ENCODE measurements at regions not wholly inside any gene's neighbourhood (a gene's known extent, or its start where the extent isn't known, plus 50 kb on each side); places are given as distances from the start of the nearest gene placed in this dataset.

DNA sequence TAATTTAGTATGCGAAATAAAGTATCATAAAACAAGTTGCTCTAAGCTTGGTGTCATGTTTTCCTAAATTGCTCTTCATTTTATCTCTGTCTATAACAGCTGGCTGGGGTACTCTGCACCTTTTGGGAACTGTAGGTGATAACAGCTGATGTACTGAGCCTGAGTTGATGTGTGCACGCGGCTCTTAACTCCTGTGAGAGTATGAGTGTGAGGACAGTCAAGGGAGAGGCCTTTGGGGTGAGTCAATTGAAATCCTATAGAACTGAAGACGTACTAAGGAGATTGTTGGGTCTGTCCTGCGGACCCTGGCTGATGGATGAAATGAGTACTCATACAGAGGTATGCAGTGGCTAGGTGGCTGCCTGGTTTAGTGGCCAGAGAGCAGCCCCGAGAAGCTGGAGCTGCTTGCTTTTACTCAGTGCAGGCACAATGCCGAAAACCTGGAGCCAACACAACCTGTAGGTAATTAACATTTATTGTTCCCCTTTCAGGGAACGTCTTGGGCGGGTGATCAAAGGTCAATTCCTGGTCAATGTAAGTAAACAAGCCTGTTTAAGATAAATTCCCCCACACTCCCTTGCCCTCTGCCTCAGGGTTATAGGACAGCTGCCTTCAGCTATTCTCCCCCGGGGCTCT, 188.5 kb downstream of the PRDM2 start:
- no peak for TF ChIP-seq REST (IDR thresholded peaks at IDR 0.05; ENCODE audit: insufficient replicate concordance, low read depth)
- TF ChIP-seq, protein P1, sequence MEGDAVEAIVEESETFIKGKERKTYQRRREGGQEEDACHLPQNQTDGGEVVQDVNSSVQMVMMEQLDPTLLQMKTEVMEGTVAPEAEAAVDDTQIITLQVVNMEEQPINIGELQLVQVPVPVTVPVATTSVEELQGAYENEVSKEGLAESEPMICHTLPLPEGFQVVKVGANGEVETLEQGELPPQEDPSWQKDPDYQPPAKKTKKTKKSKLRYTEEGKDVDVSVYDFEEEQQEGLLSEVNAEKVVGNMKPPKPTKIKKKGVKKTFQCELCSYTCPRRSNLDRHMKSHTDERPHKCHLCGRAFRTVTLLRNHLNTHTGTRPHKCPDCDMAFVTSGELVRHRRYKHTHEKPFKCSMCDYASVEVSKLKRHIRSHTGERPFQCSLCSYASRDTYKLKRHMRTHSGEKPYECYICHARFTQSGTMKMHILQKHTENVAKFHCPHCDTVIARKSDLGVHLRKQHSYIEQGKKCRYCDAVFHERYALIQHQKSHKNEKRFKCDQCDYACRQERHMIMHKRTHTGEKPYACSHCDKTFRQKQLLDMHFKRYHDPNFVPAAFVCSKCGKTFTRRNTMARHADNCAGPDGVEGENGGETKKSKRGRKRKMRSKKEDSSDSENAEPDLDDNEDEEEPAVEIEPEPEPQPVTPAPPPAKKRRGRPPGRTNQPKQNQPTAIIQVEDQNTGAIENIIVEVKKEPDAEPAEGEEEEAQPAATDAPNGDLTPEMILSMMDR (IDR thresholded peaks at IDR 0.05; ENCODE audit: insufficient read depth, low read length): no peak
- no peak for TF ChIP-seq GABPA (IDR thresholded peaks at IDR 0.05; ENCODE audit: low read depth)
- TF ChIP-seq POLR2AphosphoS5 (IDR thresholded peaks at IDR 0.05; ENCODE audit: low read depth): no peak
